ENCODE measurements at regions not wholly inside any gene's neighbourhood (a gene's known extent, or its start where the extent isn't known, plus 50 kb on each side); places are given as distances from the start of the nearest gene placed in this dataset.
"Not testable (repeated sequence)": the region's sequence is repeated elsewhere in the genome, so short reads cannot be mapped to it uniquely, and the experiment has no call there.

GRCh38 chr9:32200241-32200640 is 184.2 kb upstream of the ACO1 start:
- Histone ChIP-seq H3K9me3 (ENCODE audit: insufficient read depth, low read depth, low read length) (no peaks in the 10 kb centered on the region), H2AK5ac (ENCODE audit: low read length) (no peak overlapping the region), H3K4me2 (ENCODE audit: low read length) (no peak overlapping the region), H3K23ac (ENCODE audit: low read length) (no peak overlapping the region), H3K79me2 (ENCODE audit: control insufficient read depth, insufficient read depth, low read length, poor library complexity) (no peaks in the 10 kb centered on the region), H3K4me3 (ENCODE audit: low read depth, low read length) (no peak overlapping the region), H3K14ac (ENCODE audit: low read length) (no peak overlapping the region), H3K36me3 (ENCODE audit: control insufficient read depth in 1 of 2, insufficient read depth in 2 of 2, low read length in 2 of 2) (no peaks in the 10 kb centered on the region), H3K18ac (ENCODE audit: low read length) (no peak overlapping the region), H3K4me1 (ENCODE audit: control insufficient read depth in 1 of 2, insufficient read depth in 2 of 2, low read length in 2 of 2) (no peaks in the 10 kb centered on the region), H3K27me3 (ENCODE audit: insufficient read depth, low read length) (no peaks in the 10 kb centered on the region), H3K4ac (ENCODE audit: low read depth, low read length) (no peak overlapping the region), H2BK5ac (ENCODE audit: low read depth, low read length, poor library complexity) (no peak overlapping the region), H3K79me1 (ENCODE audit: low read length) (no peaks in the 10 kb centered on the region), H4K12ac (ENCODE audit: low read depth, low read length) (no peak overlapping the region), H2BK12ac (ENCODE audit: low read length) (no peak overlapping the region), H2AFZ (ENCODE audit: insufficient read depth, low read length, poor library complexity) (no peak overlapping the region), H3K9ac (ENCODE audit: low read length) (no peak overlapping the region), H3K27ac (ENCODE audit: low read depth, low read length) (no peak overlapping the region), H4K8ac (ENCODE audit: low read depth, low read length) (no peak overlapping the region), H4K91ac (ENCODE audit: low read depth, low read length) (no peak overlapping the region), H2BK120ac (ENCODE audit: insufficient read depth, low read length, poor library complexity) (no peak overlapping the region)
- DNase-seq: no peak

- H2AFZ ChIP-seq (ENCODE audit: insufficient read depth, low read length, poor library complexity): no peak overlapping the region
- no peak overlapping the region for H4K12ac ChIP-seq (ENCODE audit: low read depth, low read length)
- no peak overlapping the region for H3K27ac ChIP-seq (ENCODE audit: low read depth, low read length)
- H3K4me2 ChIP-seq (ENCODE audit: low read length): no peak overlapping the region
- no peaks in the 10 kb centered on the region for H3K27me3 ChIP-seq (ENCODE audit: insufficient read depth, low read length)
- H4K91ac ChIP-seq (ENCODE audit: low read depth, low read length): no peak overlapping the region
- H3K9me3 ChIP-seq (ENCODE audit: insufficient read depth, low read depth, low read length): no peaks in the 10 kb centered on the region
- no peak overlapping the region for H4K8ac ChIP-seq (ENCODE audit: low read depth, low read length)
- no peaks in the 10 kb centered on the region for H3K79me1 ChIP-seq (ENCODE audit: low read length)
- H3K79me2 ChIP-seq (ENCODE audit: control insufficient read depth, insufficient read depth, low read length, poor library complexity): no peaks in the 10 kb centered on the region
- no peak overlapping the region for H3K4me3 ChIP-seq (ENCODE audit: low read depth, low read length)
- H3K4ac ChIP-seq (ENCODE audit: low read depth, low read length): no peak overlapping the region
- no peak overlapping the region for H2BK5ac ChIP-seq (ENCODE audit: low read depth, low read length, poor library complexity)
- H3K4me1 ChIP-seq (ENCODE audit: control insufficient read depth in 1 of 2, insufficient read depth in 2 of 2, low read length in 2 of 2): no peaks in the 10 kb centered on the region
- H2BK120ac ChIP-seq (ENCODE audit: insufficient read depth, low read length, poor library complexity): no peak overlapping the region
- no peak overlapping the region for H3K14ac ChIP-seq (ENCODE audit: low read length)
- H3K18ac ChIP-seq (ENCODE audit: low read length): no peak overlapping the region
- no peak overlapping the region for H3K9ac ChIP-seq (ENCODE audit: low read length)
- no peaks in the 10 kb centered on the region for H3K36me3 ChIP-seq (ENCODE audit: control insufficient read depth in 1 of 2, insufficient read depth in 2 of 2, low read length in 2 of 2)
- no peak for DNase-seq
- no peak overlapping the region for H2BK12ac ChIP-seq (ENCODE audit: low read length)
- no peak overlapping the region for H3K23ac ChIP-seq (ENCODE audit: low read length)
- no peak overlapping the region for H2AK5ac ChIP-seq (ENCODE audit: low read length)
Measured at GRCh38 chr9:32200896-32201295, 183.5 kb upstream of the ACO1 start.

GRCh38 chr9:32209164-32209563 is 175.3 kb upstream of the ACO1 start:
- H3K27ac ChIP-seq (ENCODE audit: low read depth, low read length); H4K91ac ChIP-seq (ENCODE audit: low read depth, low read length); H4K12ac ChIP-seq (ENCODE audit: low read depth, low read length); H3K9me3 ChIP-seq (ENCODE audit: insufficient read depth, low read depth, low read length); H3K23ac ChIP-seq (ENCODE audit: low read length); H2BK120ac ChIP-seq (ENCODE audit: insufficient read depth, low read length, poor library complexity); H3K79me1 ChIP-seq (ENCODE audit: low read length); DNase-seq; H3K4me1 ChIP-seq (ENCODE audit: control insufficient read depth in 1 of 2, insufficient read depth in 2 of 2, low read length in 2 of 2); H3K4me2 ChIP-seq (ENCODE audit: low read length); H3K27me3 ChIP-seq (ENCODE audit: insufficient read depth, low read length); H2AFZ ChIP-seq (ENCODE audit: insufficient read depth, low read length, poor library complexity); H3K9ac ChIP-seq (ENCODE audit: low read length); H3K36me3 ChIP-seq (ENCODE audit: control insufficient read depth in 1 of 2, insufficient read depth in 2 of 2, low read length in 2 of 2); H3K79me2 ChIP-seq (ENCODE audit: control insufficient read depth, insufficient read depth, low read length, poor library complexity); H3K4ac ChIP-seq (ENCODE audit: low read depth, low read length); H4K8ac ChIP-seq (ENCODE audit: low read depth, low read length); H2BK12ac ChIP-seq (ENCODE audit: low read length); H3K18ac ChIP-seq (ENCODE audit: low read length); H2BK5ac ChIP-seq (ENCODE audit: low read depth, low read length, poor library complexity); H2AK5ac ChIP-seq (ENCODE audit: low read length); H3K14ac ChIP-seq (ENCODE audit: low read length); H3K4me3 ChIP-seq (ENCODE audit: low read depth, low read length): not testable (repeated sequence)
- whole genome bisulfite sequencing (ENCODE audit: extremely low coverage, insufficient coverage, insufficient read length): no CpG with 5 or more reads among the region's 3 CpGs

- no peaks in the 10 kb centered on the region for H3K79me2 ChIP-seq (ENCODE audit: control insufficient read depth, insufficient read depth, low read length, poor library complexity)
- H3K27ac ChIP-seq (ENCODE audit: low read depth, low read length): no peak overlapping the region
- H3K4ac ChIP-seq (ENCODE audit: low read depth, low read length): no peak overlapping the region
- no peak overlapping the region for H3K4me2 ChIP-seq (ENCODE audit: low read length)
- no peak overlapping the region for H3K14ac ChIP-seq (ENCODE audit: low read length)
- no peak for DNase-seq
- no peak overlapping the region for H2BK5ac ChIP-seq (ENCODE audit: low read depth, low read length, poor library complexity)
- no peaks in the 10 kb centered on the region for H3K79me1 ChIP-seq (ENCODE audit: low read length)
- H3K9me3 ChIP-seq (ENCODE audit: insufficient read depth, low read depth, low read length): no peaks in the 10 kb centered on the region
- no peak overlapping the region for H3K23ac ChIP-seq (ENCODE audit: low read length)
- H3K36me3 ChIP-seq (ENCODE audit: control insufficient read depth in 1 of 2, insufficient read depth in 2 of 2, low read length in 2 of 2): no peaks in the 10 kb centered on the region
- H4K91ac ChIP-seq (ENCODE audit: low read depth, low read length): no peak overlapping the region
- H2BK12ac ChIP-seq (ENCODE audit: low read length): no peak overlapping the region
- no peak overlapping the region for H2AK5ac ChIP-seq (ENCODE audit: low read length)
- no peak overlapping the region for H2AFZ ChIP-seq (ENCODE audit: insufficient read depth, low read length, poor library complexity)
- no peak overlapping the region for H4K8ac ChIP-seq (ENCODE audit: low read depth, low read length)
- H3K27me3 ChIP-seq (ENCODE audit: insufficient read depth, low read length): no peaks in the 10 kb centered on the region
- no peak overlapping the region for H2BK120ac ChIP-seq (ENCODE audit: insufficient read depth, low read length, poor library complexity)
- no peaks in the 10 kb centered on the region for H3K4me1 ChIP-seq (ENCODE audit: control insufficient read depth in 1 of 2, insufficient read depth in 2 of 2, low read length in 2 of 2)
- no peak overlapping the region for H3K9ac ChIP-seq (ENCODE audit: low read length)
- H3K4me3 ChIP-seq (ENCODE audit: low read depth, low read length): no peak overlapping the region
- no peak overlapping the region for H3K18ac ChIP-seq (ENCODE audit: low read length)
- no peak overlapping the region for H4K12ac ChIP-seq (ENCODE audit: low read depth, low read length)
Measured at GRCh38 chr9:32218100-32218767, 166.2 kb upstream of the ACO1 start.
